K562 (cell line): ENCODE measurements at regions not wholly inside any gene's neighbourhood (a gene's known extent, or its start where the extent isn't known, plus 50 kb on each side); places are given as distances from the start of the nearest gene placed in this dataset.

Source experiments
- ARID3B ChIP-seq: fragments of 250-450 bp; sonication (Bioruptor Pico); IDR thresholded peaks from 2 replicates; pipeline ENCODE4 v1.4.0; 2020; ENCODE audit warnings: borderline replicate concordance
- ATF1 ChIP-seq, 2 experiments: fragments of 450-650 bp in 1 of 2; IDR thresholded peaks; 2 replicates each; pipeline ENCODE4 v1.6.1; 2016; ENCODE audit warnings: missing compliant biosample characterization in 1 of 2, missing genetic modification characterization in 1 of 2
- EGR1 ChIP-seq: fragments of 450-650 bp; conservative IDR thresholded peaks from 2 replicates; pipeline ENCODE4 v1.6.1; 2017; ENCODE audit warnings: mild to moderate bottlenecking
- ESRRA ChIP-seq: fragments of 450-650 bp; IDR thresholded peaks from 2 replicates; pipeline ENCODE4 v1.6.1; 2014; ENCODE audit warnings: low read depth, mild to moderate bottlenecking, moderate library complexity, borderline replicate concordance
- MAFG ChIP-seq: fragments of 450-650 bp; conservative IDR thresholded peaks from 2 replicates; pipeline ENCODE4 v1.6.1; 2016; ENCODE audit warnings: missing genetic modification characterization, missing compliant biosample characterization
- NFE2L1 ChIP-seq: fragments of 450-650 bp; IDR thresholded peaks from 2 replicates; pipeline ENCODE4 v1.6.1; 2016; ENCODE audit warnings: missing genetic modification characterization, low read depth, mild to moderate bottlenecking, missing compliant biosample characterization, moderate library complexity, borderline replicate concordance
- PHF21A ChIP-seq: fragments of 450-650 bp; IDR thresholded peaks from 2 replicates; pipeline ENCODE4 v1.6.1; 2017; ENCODE audit warnings: low read depth, borderline replicate concordance
- PYGO2 ChIP-seq: fragments of 450-650 bp; IDR thresholded peaks from 2 replicates; pipeline ENCODE4 v1.6.1; 2016; ENCODE audit warnings: mild to moderate bottlenecking, missing genetic modification characterization, moderate library complexity, missing compliant biosample characterization
- SETDB1 ChIP-seq: IDR thresholded peaks from one replicate; pipeline ENCODE4 v1.6.1; 2012; ENCODE audit warnings: low read length, control low read depth, inconsistent platforms
- SMARCA4 ChIP-seq: fragments of 450-650 bp; IDR thresholded peaks from 2 replicates; pipeline ENCODE4 v1.6.1; 2016
- STAT6 ChIP-seq: sonication (generic); formaldehyde crosslinking; IDR thresholded peaks from 2 replicates; pipeline ENCODE4 v1.8.1; 2023; ENCODE audit warnings: mild to moderate bottlenecking, missing genetic modification reagents
- TEAD2 ChIP-seq: fragments of 450-650 bp; IDR thresholded peaks from 2 replicates; pipeline ENCODE4 v1.6.1; 2016; ENCODE audit warnings: missing genetic modification characterization, control low read depth, missing compliant biosample characterization
- ZC3H8 ChIP-seq: fragments of 450-650 bp; IDR thresholded peaks from 2 replicates; pipeline ENCODE4 v1.6.1; 2017
- ZNF217 ChIP-seq: sonication (generic); formaldehyde crosslinking; IDR thresholded peaks from 2 replicates; pipeline ENCODE4 v1.8.0; 2022; ENCODE audit warnings: mild to moderate bottlenecking, missing genetic modification reagents
- ZNF253 ChIP-seq: fragments of 250-450 bp; sonication (Bioruptor Pico); conservative IDR thresholded peaks from 2 replicates; pipeline ENCODE4 v1.6.1; 2021; ENCODE audit warnings: mild to moderate bottlenecking
- ZNF395 ChIP-seq: fragments of 200-800 bp; sonication (Bioruptor generic); IDR thresholded peaks from 2 replicates; pipeline ENCODE4 v1.6.1; 2017; ENCODE audit warnings: missing genetic modification characterization, missing compliant biosample characterization

- TF ChIP-seq ZNF253 (no peak), MAFG (tag) (peak; percentile 36; the same call in 1 of the 2 replicates), EGR1 (no peak), ESRRA (no peak), STAT6 (CRISPR knock-in tag) (no peak), TEAD2 (tag) (no peak), PYGO2 (tag) (no peak), ZC3H8 (no peak), SETDB1 (no peak), NFE2L1 (tag) (peak; percentile 40; the same call in 1 of the 2 replicates), ARID3B (CRISPR knock-in tag) (no peak), PHF21A (no peak), ZNF217 (CRISPR knock-in tag) (no peak), ZNF395 (no peak), SMARCA4 (no peak), ATF1 (CRISPR knock-in tag; IDR thresholded peaks at IDR 0.05) (no peak), ATF1 (tag; IDR thresholded peaks at IDR 0.05) (no peak)
- TF ChIP-seq, all 486 proteins: peak for 3
Observed at GRCh38 chr12:94781835-94782234, 131.5 kb upstream of the TMCC3 start (continued).
